Ishikawa (cell line): ENCODE measurements at regions not wholly inside any gene's neighbourhood (a gene's known extent, or its start where the extent isn't known, plus 50 kb on each side); places are given as distances from the start of the nearest gene placed in this dataset.

Experiments
- CEBPB ChIP-seq: IDR thresholded peaks from 2 replicates; pipeline ENCODE4 v1.6.1; 2012
- CREB1 ChIP-seq: IDR thresholded peaks from 2 replicates; pipeline ENCODE4 v1.6.1; 2012; ENCODE audit warnings: low read depth
- EGR1 ChIP-seq: IDR thresholded peaks from 2 replicates; pipeline ENCODE4 v1.6.1; 2012
- EP300 ChIP-seq: IDR thresholded peaks from 2 replicates; pipeline ENCODE4 v1.6.1; 2012; ENCODE audit warnings: borderline replicate concordance
- FOXM1 ChIP-seq: IDR thresholded peaks from 2 replicates; pipeline ENCODE4 v1.6.1; 2012; ENCODE audit warnings: low read depth, borderline replicate concordance
- NFIC ChIP-seq: IDR thresholded peaks from 2 replicates; pipeline ENCODE4 v1.6.1; 2012
- RAD21 ChIP-seq: IDR thresholded peaks from 2 replicates; pipeline ENCODE4 v1.6.1; 2012; ENCODE audit warnings: low read depth
- TAF1 ChIP-seq: IDR thresholded peaks from 2 replicates; pipeline ENCODE4 v1.6.1; 2012; ENCODE audit warnings: low read depth, mild to moderate bottlenecking
- TCF12 ChIP-seq: IDR thresholded peaks from 2 replicates; pipeline ENCODE4 v1.6.1; 2012; ENCODE audit warnings: low read depth
- TEAD4 ChIP-seq: IDR thresholded peaks from 2 replicates; pipeline ENCODE4 v1.6.1; 2012
- YY1 ChIP-seq: IDR thresholded peaks from 2 replicates; pipeline ENCODE4 v1.6.1; 2012; ENCODE audit warnings: low read depth
- ZBTB7A ChIP-seq: IDR thresholded peaks from 2 replicates; pipeline ENCODE4 v1.6.1; 2012; ENCODE audit warnings: low read depth
- TF ChIP-seq, protein P1 (sequence below): IDR thresholded peaks from 2 replicates; pipeline ENCODE4 v1.6.1; 2012
- TF ChIP-seq, protein P2 (sequence below): IDR thresholded peaks from 2 replicates; pipeline ENCODE4 v1.6.1; 2012; ENCODE audit warnings: low read depth, mild to moderate bottlenecking
- TF ChIP-seq, protein P3 (sequence below): IDR thresholded peaks from 2 replicates; pipeline ENCODE4 v1.6.1; 2012

DNA sequence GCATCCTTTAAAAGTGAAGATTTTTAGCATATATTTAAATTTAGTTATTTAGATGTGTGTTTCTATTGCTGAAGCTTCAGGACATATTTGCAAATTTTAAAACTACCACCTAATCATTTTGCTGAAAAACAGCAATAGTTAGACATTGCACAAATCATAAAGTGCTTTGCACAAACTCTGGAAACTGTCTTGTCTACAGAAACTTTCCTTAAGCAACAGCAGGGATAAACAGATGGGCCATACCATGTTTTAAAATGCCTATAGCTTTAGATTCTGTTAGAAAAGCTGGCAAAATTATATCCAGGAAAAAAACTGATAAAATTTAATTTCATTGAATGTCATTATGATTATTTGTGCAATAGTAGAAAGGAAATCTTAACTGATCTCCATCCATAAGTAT is 1313.9 kb upstream of the ACVR2A start:
- TF ChIP-seq, protein P1, sequence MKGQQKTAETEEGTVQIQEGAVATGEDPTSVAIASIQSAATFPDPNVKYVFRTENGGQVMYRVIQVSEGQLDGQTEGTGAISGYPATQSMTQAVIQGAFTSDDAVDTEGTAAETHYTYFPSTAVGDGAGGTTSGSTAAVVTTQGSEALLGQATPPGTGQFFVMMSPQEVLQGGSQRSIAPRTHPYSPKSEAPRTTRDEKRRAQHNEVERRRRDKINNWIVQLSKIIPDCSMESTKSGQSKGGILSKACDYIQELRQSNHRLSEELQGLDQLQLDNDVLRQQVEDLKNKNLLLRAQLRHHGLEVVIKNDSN: no peak
- TF ChIP-seq EGR1 (no peak), CEBPB (no peak), TCF12 (no peak), TAF1 (no peak), CREB1 (no peak), NFIC (no peak), TEAD4 (no peak), RAD21 (no peak), FOXM1 (no peak), YY1 (no peak), ZBTB7A (no peak)
- TF ChIP-seq, protein P2, sequence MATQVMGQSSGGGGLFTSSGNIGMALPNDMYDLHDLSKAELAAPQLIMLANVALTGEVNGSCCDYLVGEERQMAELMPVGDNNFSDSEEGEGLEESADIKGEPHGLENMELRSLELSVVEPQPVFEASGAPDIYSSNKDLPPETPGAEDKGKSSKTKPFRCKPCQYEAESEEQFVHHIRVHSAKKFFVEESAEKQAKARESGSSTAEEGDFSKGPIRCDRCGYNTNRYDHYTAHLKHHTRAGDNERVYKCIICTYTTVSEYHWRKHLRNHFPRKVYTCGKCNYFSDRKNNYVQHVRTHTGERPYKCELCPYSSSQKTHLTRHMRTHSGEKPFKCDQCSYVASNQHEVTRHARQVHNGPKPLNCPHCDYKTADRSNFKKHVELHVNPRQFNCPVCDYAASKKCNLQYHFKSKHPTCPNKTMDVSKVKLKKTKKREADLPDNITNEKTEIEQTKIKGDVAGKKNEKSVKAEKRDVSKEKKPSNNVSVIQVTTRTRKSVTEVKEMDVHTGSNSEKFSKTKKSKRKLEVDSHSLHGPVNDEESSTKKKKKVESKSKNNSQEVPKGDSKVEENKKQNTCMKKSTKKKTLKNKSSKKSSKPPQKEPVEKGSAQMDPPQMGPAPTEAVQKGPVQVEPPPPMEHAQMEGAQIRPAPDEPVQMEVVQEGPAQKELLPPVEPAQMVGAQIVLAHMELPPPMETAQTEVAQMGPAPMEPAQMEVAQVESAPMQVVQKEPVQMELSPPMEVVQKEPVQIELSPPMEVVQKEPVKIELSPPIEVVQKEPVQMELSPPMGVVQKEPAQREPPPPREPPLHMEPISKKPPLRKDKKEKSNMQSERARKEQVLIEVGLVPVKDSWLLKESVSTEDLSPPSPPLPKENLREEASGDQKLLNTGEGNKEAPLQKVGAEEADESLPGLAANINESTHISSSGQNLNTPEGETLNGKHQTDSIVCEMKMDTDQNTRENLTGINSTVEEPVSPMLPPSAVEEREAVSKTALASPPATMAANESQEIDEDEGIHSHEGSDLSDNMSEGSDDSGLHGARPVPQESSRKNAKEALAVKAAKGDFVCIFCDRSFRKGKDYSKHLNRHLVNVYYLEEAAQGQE: no peak
- TF ChIP-seq, protein P3, sequence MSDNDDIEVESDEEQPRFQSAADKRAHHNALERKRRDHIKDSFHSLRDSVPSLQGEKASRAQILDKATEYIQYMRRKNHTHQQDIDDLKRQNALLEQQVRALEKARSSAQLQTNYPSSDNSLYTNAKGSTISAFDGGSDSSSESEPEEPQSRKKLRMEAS: no peak

DNA sequence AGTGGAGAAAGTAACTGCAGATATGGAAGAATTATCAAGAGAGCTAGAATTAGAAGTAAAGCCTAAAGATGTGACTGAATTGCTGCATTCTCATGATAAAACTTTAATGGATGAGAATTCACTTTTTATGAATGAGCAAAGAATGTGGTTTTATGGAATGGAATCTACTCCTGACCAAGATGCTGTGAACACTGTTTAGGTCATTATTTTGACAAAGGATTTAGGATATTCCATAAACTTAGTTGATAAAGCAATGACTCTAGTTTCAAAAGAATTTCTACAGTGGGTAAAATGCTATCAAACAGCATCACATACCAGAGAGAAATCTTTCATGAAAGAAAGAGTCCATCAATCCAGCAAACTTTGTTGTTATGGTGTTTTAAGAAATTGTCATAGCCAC is 1317.7 kb upstream of the ACVR2A start:
- no peak for TF ChIP-seq TCF12
- TF ChIP-seq, protein P2: no peak

DNA sequence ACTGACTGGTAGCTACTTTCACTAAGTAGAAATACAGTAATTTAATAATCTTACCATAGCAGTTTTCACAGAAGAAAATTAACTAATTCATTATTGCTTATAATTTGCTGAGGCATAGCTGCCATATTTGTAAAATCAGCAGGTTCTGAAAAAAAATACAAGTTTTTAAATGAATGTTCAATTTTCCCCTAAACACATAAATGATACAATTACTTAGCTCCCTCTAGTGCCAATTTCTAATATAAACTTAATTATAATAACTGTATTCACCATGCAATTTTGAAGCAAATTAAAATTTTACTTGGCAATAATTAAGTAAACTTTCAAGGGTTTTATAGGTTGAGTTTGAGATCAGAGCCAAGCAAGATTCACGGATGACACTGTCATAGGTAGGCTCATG is 1321.6 kb upstream of the ACVR2A start:
- TF ChIP-seq CEBPB (no peak), RAD21 (peak; percentile 40)

DNA sequence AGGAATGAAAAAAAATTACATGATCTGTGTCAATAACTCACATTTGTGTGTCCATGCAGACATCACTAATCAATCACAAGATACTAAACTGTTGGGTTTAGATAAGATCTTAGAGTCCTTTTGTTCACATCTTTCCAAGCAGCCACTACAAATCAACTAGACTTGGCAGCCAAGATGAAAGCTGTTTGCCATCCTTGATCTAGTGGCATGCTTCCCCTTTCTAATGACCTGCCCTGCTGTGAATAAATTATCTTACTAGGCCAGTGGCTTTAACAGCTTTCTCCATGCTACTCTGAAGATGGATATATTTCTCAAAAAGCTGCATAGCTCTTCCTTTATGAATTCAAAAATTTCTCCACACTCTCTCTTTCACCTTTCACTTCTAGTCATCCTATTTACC is 1338.0 kb upstream of the ACVR2A start:
- TF ChIP-seq TAF1 (no peak), EP300 (no peak), CREB1 (no peak)

DNA sequence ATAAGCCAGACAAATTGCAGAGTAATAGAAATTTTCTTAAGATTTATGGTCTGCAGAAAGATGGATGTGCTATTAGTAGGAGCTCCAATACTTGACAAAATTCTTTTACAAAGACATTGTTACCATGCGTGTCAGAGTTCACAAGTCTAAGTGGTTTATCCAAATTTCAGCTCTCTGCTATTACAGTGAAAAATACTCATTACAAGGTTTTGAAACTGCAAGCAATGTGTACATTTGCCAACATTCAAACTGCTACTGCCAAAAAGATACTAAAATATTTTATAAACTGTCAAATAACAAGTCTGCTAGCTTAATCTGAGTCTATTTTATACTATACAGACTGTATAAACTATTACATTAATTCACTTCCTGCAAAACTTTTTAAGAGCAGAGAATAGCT is 1341.5 kb upstream of the ACVR2A start:
- no peak for TF ChIP-seq CREB1
- no peak for TF ChIP-seq CEBPB

DNA sequence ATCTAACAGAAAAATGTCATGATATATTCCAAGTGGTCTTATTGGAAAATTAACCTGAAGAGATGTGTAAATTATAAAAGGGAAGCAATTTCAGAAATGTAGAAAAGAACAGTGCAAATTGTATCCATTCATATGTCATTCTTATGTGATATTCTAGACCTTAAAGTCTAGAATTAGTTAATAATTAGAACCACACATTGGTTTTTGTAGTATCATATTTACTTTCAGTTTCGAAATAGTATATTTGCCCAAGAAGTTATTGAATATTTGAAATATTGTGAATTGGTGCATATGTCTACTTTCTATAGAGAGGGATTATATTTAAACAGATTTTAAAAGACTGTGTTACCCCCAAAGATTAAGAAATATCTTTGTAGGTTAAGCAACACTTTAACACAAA is 1348.6 kb upstream of the ACVR2A start:
- no peak for TF ChIP-seq ZBTB7A
- TF ChIP-seq, protein P2: no peak
- TF ChIP-seq TEAD4: no peak
- no peak for TF ChIP-seq EGR1
- no peak for TF ChIP-seq TCF12
- TF ChIP-seq, protein P3: no peak
- no peak for TF ChIP-seq YY1
- TF ChIP-seq CEBPB: no peak
- TF ChIP-seq EP300: no peak
- no peak for TF ChIP-seq TAF1
- TF ChIP-seq, protein P1: no peak
- TF ChIP-seq NFIC: no peak
- no peak for TF ChIP-seq RAD21
- TF ChIP-seq CREB1: no peak
